Lung (tissue), 11 donors: ENCODE measurements at regions not wholly inside any gene's neighbourhood (a gene's known extent, or its start where the extent isn't known, plus 50 kb on each side); places are given as distances from the start of the nearest gene placed in this dataset.

Source experiments
- ATAC-seq: fragments of 200-7000 bp; cut with Tn5 transposase; one replicate; pipeline ENCODE4 v1.9.1; 2020; ENCODE audit warnings: moderate number of reproducible peaks; ENCODE audit not compliant: insufficient read depth, low FRiP score
- DNase-seq, 3 donors: peaks; one replicate each; pipeline ENCODE4 v3.0.0-alpha.2; 2013 to 2017
- H3K27ac ChIP-seq, 2 donors: one replicate each; pipeline ENCODE4 v1.5.1; 2013; ENCODE audit warnings: mild to moderate bottlenecking in 2 of 2, moderate library complexity in 2 of 2, control low read depth in 1 of 2, inconsistent platforms in 1 of 2, low read depth in 1 of 2, low read length in 1 of 2
- H3K27me3 ChIP-seq, 3 donors: one replicate each; pipeline ENCODE4 v1.5.1; 2013; ENCODE audit warnings: low read length in 2 of 3; ENCODE audit not compliant: control insufficient read depth in 3 of 3, insufficient read depth in 3 of 3
- H3K36me3 ChIP-seq, 4 donors: one replicate each; pipeline ENCODE4 v1.5.1; 2013; ENCODE audit warnings: low read length in 4 of 4, mild to moderate bottlenecking in 1 of 4, moderate library complexity in 1 of 4; ENCODE audit not compliant: control insufficient read depth in 4 of 4, insufficient read depth in 4 of 4
- H3K4me1 ChIP-seq, 5 donors: one replicate each; pipeline ENCODE4 v1.5.1; 2013; ENCODE audit warnings: low read length in 5 of 5, mild to moderate bottlenecking in 2 of 5, moderate library complexity in 1 of 5; ENCODE audit not compliant: control insufficient read depth in 5 of 5, insufficient read depth in 5 of 5
- H3K4me3 ChIP-seq: one replicate; pipeline ENCODE4 v1.5.1; 2013; ENCODE audit warnings: mild to moderate bottlenecking, control low read depth, moderate library complexity
- H3K9ac ChIP-seq, 2 donors: one replicate each; pipeline ENCODE4 v1.5.1; 2013; ENCODE audit warnings: low read length in 2 of 2, control low read depth in 1 of 2; ENCODE audit not compliant: insufficient read depth in 1 of 2
- H3K9me3 ChIP-seq, 4 donors: one replicate each; pipeline ENCODE4 v1.5.1; 2013; ENCODE audit warnings: low read length in 3 of 4, mild to moderate bottlenecking in 1 of 4, moderate library complexity in 1 of 4; ENCODE audit not compliant: control insufficient read depth in 4 of 4, insufficient read depth in 3 of 4
- CTCF ChIP-seq: IDR thresholded peaks from 2 replicates; pipeline ENCODE4 v1.5.1; 2012; ENCODE audit warnings: mild to moderate bottlenecking; ENCODE audit errors: control extremely low read depth, extremely low read depth
- WGBS, 2 donors: extraction: QIAGEN DNeasy Blood & Tissue Kit; methylation state at CpG; one replicate each; pipeline ENCODE4 v1.1.7; 2013; 5-methylcytosine and 5-hydroxymethylcytosine counted together
- donor health status: control.
- donor health status: control.
- donor health status: Bipolar disorder and iron deficiency.
- donor health status: healthy.
- donor health status: DM: yes; HTN: yes; CAD: no.

GRCh38 chr1:106979371-106979770 is 77.1 kb upstream of the PRMT6 start:
- no peak for TF ChIP-seq CTCF
- no peaks in the 10 kb centered on the region for H3K9me3 ChIP-seq
- ATAC-seq (no peak), DNase-seq (no peak)
- no peaks in the 10 kb centered on the region for H3K27me3 ChIP-seq
- no peak overlapping the region for H3K4me3 ChIP-seq
- H3K4me1 ChIP-seq: peaks cover 0 to 10% (median 0%) of the 10 kb centered on the region in 5 donors
- H3K27ac ChIP-seq: no peak overlapping the region
- no peaks in the 10 kb centered on the region for H3K36me3 ChIP-seq
- H3K9ac ChIP-seq: no peak overlapping the region
- 78 to 82% methylated on average over 2 of the region's 2 CpGs for WGBS, 2 donors

GRCh38 chr1:106980121-106980520 is 76.4 kb upstream of the PRMT6 start:
- Histone ChIP-seq H3K4me1 (peaks cover 0 to 13% (median 0%) of the 10 kb centered on the region in 5 donors), H3K4me3 (no peak overlapping the region), H3K27me3 (no peaks in the 10 kb centered on the region), H3K9me3 (no peaks in the 10 kb centered on the region), H3K9ac (no peak overlapping the region), H3K36me3 (no peaks in the 10 kb centered on the region), H3K27ac (no peak overlapping the region)
- DNase-seq (no peak), ATAC-seq (no peak)
- no peak for TF ChIP-seq CTCF
- 73 to 75% methylated on average over 3 of the region's 3 CpGs for WGBS, 2 donors

- Histone ChIP-seq H3K36me3 (no peaks in the 10 kb centered on the region), H3K9ac (no peak overlapping the region), H3K27me3 (no peaks in the 10 kb centered on the region), H3K4me3 (no peak overlapping the region), H3K27ac (no peak overlapping the region), H3K4me1 (peaks cover 0 to 3% (median 0%) of the 10 kb centered on the region in 5 donors), H3K9me3 (no peaks in the 10 kb centered on the region)
- TF ChIP-seq CTCF: no peak
- DNase-seq (no peak), ATAC-seq (no peak)
Observed at GRCh38 chr1:106984801-106985200, 71.7 kb upstream of the PRMT6 start.

GRCh38 chr1:106986603-106987002 is 69.9 kb upstream of the PRMT6 start:
- Histone ChIP-seq H3K36me3 (no peaks in the 10 kb centered on the region), H3K27ac (no peak overlapping the region), H3K9me3 (no peaks in the 10 kb centered on the region), H3K4me3 (no peak overlapping the region), H3K9ac (no peak overlapping the region), H3K4me1 (peaks cover 0 to 3% (median 0%) of the 10 kb centered on the region in 5 donors), H3K27me3 (no peaks in the 10 kb centered on the region)
- ATAC-seq (no peak), DNase-seq (no peak)
- no peak for TF ChIP-seq CTCF
